GM18517 (cell line): ENCODE measurements at regions not wholly inside any gene's neighbourhood (a gene's known extent, or its start where the extent isn't known, plus 50 kb on each side); places are given as distances from the start of the nearest gene placed in this dataset.
"Not testable (repeated sequence)": the region's sequence is repeated elsewhere in the genome, so short reads cannot be mapped to it uniquely, and the experiment has no call there.

Experiments used
- ATAC-seq: cut with Tn5 transposase; IDR thresholded peaks from one replicate; pipeline ENCODE4 v1.9.1; 2021; ENCODE audit warnings: mild to moderate bottlenecking, moderate library complexity; ENCODE audit not compliant: unreplicated experiment

DNA sequence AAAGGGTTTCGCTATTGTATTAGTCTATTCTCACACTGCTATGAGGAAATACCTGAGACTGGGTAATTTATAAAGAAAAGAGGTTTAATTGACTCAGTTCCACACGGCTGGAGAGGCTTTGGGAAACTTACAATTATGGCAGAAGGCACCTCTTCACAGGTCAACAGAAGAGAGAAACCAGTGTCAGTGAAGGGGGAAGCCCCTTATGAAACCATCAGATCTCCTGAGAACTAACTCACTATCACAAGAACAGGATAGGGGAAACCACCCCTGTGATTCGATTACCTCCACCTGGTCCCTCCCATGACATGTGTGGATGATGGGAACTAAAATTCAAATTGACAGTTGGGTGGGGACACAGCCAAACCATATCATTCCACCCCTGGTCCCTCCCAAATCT, 589.5 kb downstream of the CENPC start:
- ATAC-seq, result no peak

DNA sequence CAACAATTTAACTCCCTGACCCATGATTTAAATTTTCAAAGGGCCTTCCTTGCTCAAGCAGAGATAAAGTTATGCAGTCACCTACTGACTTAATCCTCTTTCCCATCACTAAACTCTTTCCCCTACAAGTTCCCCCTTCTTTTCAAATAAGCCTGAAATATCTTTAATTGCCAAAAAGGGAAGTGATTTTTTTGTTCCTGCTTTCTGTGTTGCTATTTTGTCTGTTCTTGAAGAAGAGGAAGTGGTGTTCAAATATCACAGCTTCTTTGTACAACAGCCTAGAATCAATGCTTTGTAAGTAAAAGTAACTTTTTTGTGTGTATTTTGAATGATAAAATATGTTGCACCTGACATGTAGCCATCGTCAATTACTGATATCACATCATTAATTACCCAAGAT, 595.9 kb downstream of the CENPC start:
- no peak for ATAC-seq

DNA sequence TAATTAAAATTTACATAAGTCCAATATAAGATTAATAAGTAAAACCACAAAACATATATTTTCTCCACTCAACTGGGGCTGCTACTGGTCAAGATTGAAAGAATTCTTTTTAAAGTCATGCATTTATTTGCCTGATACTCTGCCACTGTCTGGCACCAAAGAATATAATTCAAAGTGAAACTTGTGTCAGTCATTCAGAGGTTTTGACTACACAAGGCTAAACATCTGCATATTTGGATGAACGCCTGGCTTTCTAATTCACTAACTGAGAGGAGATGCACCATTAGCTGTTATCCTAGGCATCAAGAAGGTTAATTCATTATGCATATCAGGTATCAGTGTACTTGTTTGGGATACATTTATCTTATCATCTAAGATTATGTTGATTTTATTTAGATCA, 598.5 kb downstream of the CENPC start:
- ATAC-seq, result no peak

DNA sequence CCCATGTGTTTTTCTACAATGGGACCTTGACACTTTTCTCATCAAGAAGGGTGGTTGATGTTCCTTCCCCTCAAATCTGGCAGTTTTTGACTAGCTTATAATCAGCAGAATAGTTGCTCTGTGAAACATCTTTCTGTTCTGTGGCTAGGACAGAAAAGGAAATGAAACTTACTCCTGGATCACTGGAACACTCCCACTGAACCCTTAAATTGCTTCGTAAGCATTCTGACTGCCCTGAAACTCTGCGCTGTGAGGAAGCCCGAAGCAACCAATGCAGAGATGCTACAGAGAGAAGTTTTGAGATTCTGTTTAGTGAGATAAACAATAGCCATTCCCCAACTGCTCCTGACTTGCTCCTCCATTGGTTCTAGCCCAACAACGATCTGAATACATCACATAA, 602.2 kb downstream of the CENPC start:
- ATAC-seq, result no peak

DNA sequence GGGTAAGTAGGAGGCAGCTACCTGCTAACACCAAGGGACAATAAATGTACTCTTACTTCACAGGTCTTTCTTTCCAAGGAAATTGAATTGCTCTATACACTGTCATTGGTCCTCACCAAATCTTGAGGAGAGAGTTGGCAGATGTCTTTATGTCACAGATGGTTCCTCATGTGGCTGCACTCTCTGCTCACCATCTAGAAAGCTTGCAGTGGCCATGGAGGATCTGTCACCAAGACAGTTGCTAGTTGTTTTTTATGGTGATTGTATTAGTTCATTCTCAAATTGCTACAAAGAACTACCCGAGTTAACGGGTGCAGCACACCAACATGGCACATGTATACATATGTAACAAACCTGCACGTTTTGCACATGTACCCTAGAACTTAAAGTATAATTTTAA, 613.3 kb downstream of the CENPC start:
- not testable (repeated sequence) for ATAC-seq

DNA sequence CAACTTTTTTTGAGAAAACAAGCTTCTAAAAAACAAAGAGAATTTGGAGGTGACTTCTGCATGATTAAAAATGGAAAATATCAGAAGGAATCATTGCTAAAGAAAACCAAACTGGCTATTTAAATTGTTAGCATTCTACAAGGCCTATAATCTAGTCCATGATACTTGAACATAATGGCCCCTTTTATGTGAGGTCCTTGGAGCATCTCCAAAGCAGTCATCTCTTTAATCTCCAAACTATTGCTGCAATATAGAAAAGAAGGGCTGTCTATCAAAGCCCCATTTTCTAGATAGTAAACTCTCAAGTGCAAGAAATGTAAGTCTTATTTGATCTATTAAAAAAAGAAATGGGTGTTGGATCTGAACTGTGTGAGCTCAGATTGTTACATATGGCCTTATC, 615.1 kb downstream of the CENPC start:
- no peak for ATAC-seq

DNA sequence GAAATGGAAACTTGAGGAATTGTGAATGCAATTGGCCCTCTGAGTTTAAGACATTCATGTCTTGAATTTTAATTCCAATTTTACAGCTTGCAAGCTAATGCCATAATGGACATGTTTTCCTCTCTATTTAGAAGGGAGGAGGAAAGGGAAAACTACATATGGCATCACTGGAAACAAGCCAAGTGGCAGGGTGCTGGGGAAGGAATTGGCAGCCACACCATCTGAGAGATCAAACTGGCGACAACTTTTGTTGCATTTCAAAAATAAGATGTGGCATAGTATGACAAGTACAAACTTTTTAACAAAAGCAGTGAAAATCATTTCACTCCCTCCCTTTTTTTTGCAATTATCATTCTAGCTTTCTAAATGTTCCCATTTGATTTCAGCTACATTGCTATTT, 615.6 kb downstream of the CENPC start:
- no peak for ATAC-seq

DNA sequence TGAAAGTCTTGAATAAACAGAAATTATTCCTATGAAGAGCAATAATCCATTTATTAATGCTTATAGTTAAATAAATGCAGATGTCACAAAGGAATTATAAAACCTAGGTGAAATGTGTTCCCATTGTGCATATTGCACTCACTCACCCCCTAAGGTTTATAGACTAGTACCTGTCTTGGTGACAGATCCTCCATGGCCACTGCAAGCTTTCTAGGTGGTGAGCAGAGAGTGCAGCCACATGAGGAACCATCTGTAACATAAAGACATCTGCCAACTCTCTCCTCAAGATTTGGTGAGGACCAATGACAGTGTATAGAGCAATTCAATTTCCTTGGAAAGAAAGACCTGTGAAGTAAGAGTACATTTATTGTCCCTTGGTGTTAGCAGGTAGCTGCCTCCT, 616.4 kb downstream of the CENPC start:
- ATAC-seq, result not testable (repeated sequence)

DNA sequence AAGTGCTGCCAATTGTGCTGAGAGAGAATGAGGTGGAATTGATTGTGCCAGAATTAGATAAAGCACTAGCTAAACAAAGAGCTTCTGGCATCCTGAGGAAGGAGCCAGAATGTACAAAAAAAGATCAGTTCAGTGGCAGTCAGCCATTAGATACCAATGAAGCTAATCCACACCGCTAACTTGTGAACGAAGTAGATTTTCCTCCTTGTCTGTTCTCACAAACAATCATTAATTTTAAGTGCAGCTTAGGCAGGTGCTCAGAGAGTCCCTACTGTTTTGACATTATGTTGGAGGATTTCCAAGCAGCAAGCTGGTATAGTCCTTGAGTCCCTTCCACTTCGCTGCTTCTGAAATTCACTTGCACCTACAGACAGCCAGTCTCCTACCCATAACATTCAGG, 617.4 kb downstream of the CENPC start:
- ATAC-seq, result no peak

DNA sequence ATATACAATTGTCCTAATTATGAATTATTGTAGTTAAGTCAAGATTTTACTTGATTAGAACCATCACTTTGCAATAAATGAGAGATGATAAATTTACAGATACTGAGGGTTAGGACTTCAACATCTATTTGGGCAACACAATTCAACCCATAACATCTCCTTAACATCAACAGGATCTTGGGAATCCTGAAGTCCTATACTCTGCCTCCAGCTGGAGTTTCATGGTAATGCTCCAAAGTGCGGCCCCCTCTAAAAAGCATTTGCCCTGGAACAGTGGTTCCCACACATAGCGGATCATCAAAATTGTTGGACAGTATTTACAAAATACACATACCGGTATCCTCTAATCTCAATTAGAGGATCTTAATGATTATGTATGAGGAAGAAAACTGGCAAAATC, 618.6 kb downstream of the CENPC start:
- ATAC-seq, result no peak

DNA sequence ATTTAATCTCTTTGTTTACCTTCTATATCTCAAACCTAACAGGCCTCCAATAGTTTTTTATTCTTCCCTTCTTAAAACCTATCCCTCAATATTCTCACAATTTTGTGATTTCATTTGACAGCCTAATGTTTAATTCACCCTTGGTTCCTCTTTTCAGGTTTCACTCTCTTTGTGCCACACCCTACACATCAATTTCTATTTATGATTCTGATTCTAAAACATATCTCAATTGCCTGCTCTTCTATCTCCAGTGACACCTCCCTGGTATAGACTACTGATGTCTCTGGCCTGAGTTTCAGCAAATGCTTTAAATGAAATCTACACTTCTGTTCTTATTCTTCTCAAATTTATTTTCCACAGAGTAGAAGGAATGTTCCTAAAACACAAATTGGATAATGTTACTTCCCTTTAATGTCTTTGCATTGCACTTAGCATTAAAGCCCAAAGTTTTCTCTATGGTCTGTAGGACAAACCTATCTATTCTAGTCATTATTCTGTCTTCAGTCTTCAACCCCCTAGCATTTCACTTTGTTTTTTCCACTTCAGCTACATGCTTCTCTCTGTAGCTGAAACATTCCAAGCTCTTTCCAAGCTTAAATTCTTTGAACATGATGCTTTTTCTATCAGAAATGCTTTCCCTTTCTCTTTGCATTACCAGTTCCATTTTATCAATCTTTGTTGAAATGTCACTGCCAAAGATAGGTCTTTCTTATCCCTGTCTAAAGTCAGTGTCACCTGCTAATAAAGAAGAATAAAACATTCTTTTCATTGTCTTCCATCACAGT, 622.0 kb downstream of the CENPC start:
- no peak for ATAC-seq

DNA sequence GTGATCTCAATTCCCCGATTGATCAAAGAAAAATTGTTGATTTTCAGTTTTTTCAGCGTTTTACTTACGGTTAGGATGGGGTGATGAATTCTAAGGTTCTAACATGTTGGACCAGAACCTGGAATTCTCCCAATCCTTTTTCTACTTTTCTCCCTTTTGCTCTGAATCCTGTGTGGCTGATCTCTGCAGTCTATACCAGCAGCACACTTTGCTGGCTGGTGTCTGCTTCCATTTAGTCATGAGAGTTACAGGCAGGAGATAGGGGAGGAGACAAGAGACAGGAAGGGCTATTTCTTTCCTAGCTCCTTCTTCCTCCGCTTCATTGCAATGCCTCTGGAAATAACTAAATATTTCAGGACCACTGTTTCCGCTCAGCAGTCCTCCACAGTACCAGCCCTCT, 623.9 kb downstream of the CENPC start:
- ATAC-seq, result no peak

DNA sequence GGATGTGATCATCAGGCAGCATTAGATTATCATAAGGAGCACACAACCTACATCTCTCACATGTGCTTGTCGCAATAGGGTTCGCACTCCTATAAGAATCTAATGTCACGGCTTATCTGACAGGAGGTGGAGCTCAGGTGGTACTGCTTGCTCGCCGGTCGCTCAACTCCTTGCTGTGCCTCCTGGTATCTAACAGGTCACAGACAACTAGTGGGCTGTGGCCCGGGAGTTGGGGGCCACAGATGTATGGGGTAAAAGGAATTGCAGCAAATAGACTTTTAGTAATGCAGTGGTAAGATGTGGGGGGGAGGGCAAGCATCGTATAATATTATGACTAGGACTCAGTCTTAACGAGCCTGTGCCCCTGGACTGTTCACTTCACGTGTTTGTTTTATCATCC, 624.8 kb downstream of the CENPC start:
- ATAC-seq, result no peak

DNA sequence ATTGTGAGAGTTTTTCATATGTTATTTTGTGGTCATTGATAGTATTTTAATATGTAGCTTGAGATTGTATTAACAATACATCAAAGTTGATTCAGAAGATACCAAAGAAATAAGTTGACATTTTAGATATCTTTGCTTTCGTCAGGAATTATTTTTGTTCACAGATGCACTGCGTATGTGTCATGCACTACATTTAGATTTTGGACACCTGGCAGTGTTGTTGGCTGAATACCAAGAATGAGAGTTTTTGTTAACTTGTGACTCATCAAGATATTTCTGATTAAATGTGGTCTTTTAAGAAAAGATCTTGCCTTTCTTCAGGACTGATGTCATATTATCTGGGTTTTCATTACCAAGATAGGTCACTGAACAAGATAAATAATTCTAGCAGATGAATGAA, 633.4 kb downstream of the CENPC start:
- ATAC-seq, result no peak

DNA sequence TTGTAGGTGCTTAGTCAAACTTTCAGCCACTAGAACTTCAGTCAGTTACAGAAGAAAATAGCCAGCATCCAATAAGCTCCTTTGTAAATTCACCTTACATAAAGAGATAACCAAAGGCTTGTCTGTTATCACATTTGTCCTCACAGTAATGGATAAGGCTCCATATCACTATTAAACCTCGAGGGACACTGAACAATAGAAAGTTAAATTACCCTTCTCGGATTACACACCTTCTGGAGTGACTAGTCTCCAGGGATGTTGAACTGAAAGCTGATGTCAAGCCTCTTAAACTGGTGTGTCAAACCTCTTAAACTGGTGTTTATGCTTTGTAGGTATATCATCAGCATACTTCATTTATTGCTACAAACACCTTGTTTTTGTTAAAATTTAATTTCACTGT, 639.0 kb downstream of the CENPC start:
- no peak for ATAC-seq

DNA sequence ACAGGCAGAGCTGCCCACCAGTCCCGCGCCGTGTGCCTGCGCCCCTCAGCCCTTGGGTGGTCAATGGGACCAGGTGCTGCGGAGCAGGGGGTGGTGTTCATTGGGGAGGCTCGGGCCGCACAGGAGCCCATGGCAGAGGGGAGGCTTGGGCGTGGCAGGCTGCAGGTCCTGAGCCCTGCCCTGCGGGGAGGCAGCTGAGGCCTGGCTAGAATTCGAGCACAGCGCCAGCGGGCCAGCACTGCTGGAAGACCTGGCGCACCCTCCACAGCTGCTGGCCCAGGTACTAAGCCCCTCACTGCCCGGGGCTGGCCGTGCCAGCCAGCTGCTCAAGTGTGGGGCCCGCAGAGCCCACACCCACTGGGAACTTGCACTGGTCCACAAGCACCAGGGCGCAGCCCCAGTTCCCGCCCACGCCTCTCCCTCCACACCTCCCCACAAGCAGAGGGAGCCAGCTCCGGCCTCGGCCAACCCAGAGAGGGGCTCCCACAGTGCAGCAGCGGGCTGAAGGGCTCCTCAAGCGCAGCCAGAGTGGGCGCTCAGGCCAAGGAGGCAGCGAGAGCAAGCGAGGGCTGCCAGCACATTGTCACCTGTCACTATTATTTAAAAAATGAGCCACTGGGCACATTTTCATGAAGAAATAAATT, 645.8 kb downstream of the CENPC start:
- no peak for ATAC-seq

DNA sequence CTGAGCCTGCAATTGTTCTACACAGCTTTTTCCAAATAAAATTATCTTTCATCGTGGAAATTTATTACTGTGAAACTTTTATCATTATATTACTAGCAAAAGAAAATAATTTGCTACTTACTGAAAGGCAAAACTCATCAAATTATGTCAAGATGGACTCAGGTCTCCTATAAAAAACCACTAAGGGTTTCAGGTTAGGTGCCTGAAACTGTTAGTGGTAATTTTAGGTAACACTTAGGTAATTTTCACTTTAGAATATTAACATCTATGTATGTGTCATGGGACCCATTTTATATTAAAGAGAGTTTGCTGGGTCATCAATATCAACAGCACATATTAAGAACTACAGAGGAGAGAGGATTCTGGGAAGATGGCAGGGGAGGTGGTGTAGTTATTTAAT, 651.5 kb downstream of the CENPC start:
- ATAC-seq, result no peak

DNA sequence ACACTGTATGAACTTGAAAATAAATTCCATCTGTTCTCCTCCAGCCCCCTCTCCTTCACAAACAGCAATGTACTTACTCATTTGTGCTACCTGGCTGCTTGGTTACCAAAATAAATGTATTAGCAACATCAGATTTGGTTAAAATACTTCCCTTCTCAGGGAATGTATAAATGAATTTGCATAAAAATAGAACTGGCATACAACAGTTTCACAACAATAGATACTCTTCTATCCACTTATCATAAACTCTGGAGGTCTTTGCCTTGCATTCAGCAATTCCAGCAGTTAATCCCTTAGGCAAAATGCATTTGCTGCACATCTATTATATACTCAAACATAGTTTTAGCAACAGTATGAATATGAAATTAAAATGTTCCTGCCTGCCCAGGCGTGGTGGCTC, 658.2 kb downstream of the CENPC start:
- no peak for ATAC-seq

DNA sequence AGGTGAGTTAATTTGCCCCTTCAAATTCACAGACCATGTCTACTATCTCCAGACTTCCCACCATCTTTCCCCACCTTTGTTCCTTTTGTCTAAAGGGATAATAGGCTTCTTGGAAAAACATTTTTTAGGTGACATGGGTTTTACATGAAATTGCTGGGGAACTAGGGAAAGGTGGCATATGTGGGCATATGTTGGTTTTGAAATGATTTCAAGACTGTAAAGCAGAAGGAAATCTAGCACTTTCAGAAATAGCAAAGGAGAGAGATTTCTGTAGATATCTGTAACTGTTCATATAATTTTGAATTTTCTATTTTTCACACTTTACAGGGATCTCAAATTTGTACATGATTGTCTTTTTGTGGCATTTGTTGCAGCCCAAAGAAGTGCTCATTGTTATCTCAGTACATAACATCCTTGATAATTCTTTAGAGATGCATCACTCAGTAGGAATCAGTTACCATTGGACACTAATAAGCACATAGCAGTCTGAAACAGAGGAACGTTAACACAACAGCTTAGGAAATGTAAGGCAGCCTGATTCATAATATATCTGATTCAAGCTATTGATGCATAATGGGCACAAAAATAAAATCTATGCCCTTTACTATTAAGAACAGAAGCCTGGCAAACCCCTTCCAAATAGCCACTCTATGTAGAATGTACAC, 659.7 kb downstream of the CENPC start:
- ATAC-seq, result no peak

DNA sequence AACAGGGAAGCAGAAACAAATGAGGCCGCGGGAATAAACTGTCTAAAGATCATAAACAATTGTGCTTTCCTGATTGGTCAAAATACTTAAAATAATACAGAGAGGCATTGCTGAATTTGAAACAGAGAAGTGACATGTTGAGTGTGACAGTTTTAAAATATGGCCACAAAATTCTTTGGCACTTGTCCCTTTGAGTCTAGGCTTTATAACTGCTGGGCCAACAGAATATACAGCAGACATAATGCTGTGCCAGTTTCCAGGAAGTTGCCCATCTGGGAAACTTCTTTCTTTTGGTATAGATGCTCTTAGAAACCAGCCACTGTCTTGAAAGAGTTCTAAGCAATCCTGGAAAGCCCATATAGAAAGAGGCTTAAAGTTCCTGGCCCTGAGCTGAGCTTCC, 668.4 kb downstream of the CENPC start:
- ATAC-seq, result no peak

DNA sequence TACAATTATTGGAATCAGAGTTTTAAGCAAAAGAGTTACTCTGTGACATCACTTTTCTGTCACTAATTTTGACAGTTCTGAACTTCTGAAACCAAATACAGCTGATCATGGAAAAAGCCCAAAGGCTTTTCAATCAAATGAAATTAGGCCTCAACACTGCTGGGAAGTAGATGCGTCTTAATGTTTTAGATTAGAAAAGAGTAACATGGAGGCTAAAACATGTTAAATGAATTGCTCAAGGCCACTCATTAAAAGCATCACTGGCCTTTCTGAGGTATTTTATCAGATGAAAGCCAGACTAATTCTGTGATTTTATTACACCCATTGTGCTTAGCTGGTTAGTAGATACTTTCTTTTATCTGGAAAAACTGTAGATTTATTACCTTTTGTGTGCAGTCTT, 672.6 kb downstream of the CENPC start:
- ATAC-seq, result no peak

DNA sequence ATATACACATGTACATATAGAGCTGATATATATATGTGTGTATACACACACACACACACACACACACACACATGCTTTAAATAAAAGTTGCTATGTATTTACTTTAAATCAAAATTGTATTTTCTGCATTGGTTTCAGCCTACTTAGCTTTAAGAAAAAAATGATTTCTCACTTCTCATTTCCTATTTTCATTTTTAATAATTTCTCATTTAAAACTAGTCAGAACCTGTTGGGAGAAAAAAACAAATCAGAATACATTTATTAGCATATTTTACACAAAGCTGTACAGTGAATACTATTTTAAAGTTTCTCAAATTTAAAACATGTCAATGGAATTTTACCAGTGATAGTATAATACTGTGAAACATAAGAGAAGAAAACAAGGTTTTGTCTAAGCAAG, 681.8 kb downstream of the CENPC start:
- ATAC-seq, result no peak
